ENCODE measurements at regions not wholly inside any gene's neighbourhood (a gene's known extent, or its start where the extent isn't known, plus 50 kb on each side); places are given as distances from the start of the nearest gene placed in this dataset.
A peak's percentile ranks its signal among the peaks of the same experiment; 100 is the strongest.
"Not testable (repeated sequence)": the region's sequence is repeated elsewhere in the genome, so short reads cannot be mapped to it uniquely, and the experiment has no call there.

DNA sequence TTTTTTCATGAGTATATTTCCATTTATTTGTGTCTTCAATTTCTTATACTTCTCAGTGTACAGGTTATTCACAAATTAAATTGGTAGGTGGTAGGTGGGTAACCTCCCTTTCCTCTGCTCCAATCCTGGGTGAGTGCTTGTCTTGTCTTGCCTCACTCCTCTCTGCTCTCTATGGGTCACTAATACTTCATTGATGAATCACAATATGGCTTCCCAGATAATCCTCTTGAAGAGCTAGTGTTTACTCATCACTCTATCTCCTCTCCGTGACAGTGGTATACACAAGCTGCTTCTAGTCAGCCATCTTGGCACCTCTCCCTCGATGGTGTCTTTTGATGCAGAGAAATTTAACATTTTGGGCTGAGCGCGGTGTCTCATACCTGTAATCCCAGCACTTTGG lies 331.8 kb upstream of the NMUR2 start:
- Histone ChIP-seq H3K4me1 (no peaks in the 10 kb centered on the region), H3K36me3 (no peaks in the 10 kb centered on the region), H3K9me3 (peaks cover 0 to 3% (median under 1%) of the 10 kb centered on the region in 4 donors), H3K27ac (no peak overlapping the region), H3K27me3 (no peaks in the 10 kb centered on the region), H3K4me3 (no peak overlapping the region)
- DNase-seq, result no peak
- intact Hi-C loops (cut with DNase I), result no loop called here
- WGBS, 2 donors, result 81 to 88% methylated on average over 4 of the region's 4 CpGs
- TF ChIP-seq EP300 (IDR thresholded peaks at IDR 0.05) (no peak), POLR2A (IDR thresholded peaks at IDR 0.05) (no peak), CTCF (IDR thresholded peaks at IDR 0.05) (no peak), POLR2AphosphoS5 (IDR thresholded peaks at IDR 0.05) (no peak)

GRCh38 chr5:152739916-152740315 lies 334.8 kb upstream of the NMUR2 start:
- TF ChIP-seq EP300 (IDR thresholded peaks at IDR 0.05) (no peak), CTCF (IDR thresholded peaks at IDR 0.05) (no peak), POLR2AphosphoS5 (IDR thresholded peaks at IDR 0.05) (no peak), POLR2A (IDR thresholded peaks at IDR 0.05) (no peak)
- H3K4me1 ChIP-seq, result no peaks in the 10 kb centered on the region
- H3K36me3 ChIP-seq, result no peaks in the 10 kb centered on the region
- H3K27ac ChIP-seq, result no peak overlapping the region
- intact Hi-C loops (cut with DNase I), result no loop called here
- no peaks in the 10 kb centered on the region for H3K27me3 ChIP-seq
- peaks cover 0 to 3% (median under 1%) of the 10 kb centered on the region in 4 donors for H3K9me3 ChIP-seq
- no peak for DNase-seq
- H3K4me3 ChIP-seq, result no peak overlapping the region

- DNase-seq, result peak; percentile 50
- H3K9me3 ChIP-seq; intact Hi-C loops (cut with DNase I); H3K36me3 ChIP-seq; H3K4me1 ChIP-seq; H3K4me3 ChIP-seq; H3K27ac ChIP-seq; H3K27me3 ChIP-seq: not testable (repeated sequence)
- WGBS, 2 donors, result 74 to 82% methylated on average over 10 of the region's 10 CpGs
These were observed 336.0 kb upstream of the NMUR2 start for GRCh38 chr5:152741126-152741525.

GRCh38 chr5:152787709-152788217 lies 382.7 kb upstream of the NMUR2 start:
- H3K4me1 ChIP-seq; H3K27ac ChIP-seq; H3K4me3 ChIP-seq; intact Hi-C loops (cut with DNase I); H3K27me3 ChIP-seq; H3K36me3 ChIP-seq; H3K9me3 ChIP-seq; DNase-seq: not testable (repeated sequence)
- 57 to 62% methylated on average over 6 of the region's 6 CpGs for WGBS, 2 donors

- no peak for DNase-seq
- Histone ChIP-seq H3K27me3 (no peaks in the 10 kb centered on the region), H3K27ac (no peak overlapping the region), H3K4me1 (no peaks in the 10 kb centered on the region), H3K4me3 (no peak overlapping the region), H3K9me3 (no peaks in the 10 kb centered on the region), H3K36me3 (no peaks in the 10 kb centered on the region)
- TF ChIP-seq POLR2A (IDR thresholded peaks at IDR 0.05), result no peak
- TF ChIP-seq CTCF (IDR thresholded peaks at IDR 0.05), result no peak
- no peak for TF ChIP-seq POLR2AphosphoS5 (IDR thresholded peaks at IDR 0.05)
- no peak for TF ChIP-seq EP300 (IDR thresholded peaks at IDR 0.05)
- intact Hi-C loops (cut with DNase I), result no loop called here
- WGBS, 2 donors, result 68 to 76% methylated on average over 2 of the region's 2 CpGs
These were observed 396.8 kb upstream of the NMUR2 start for GRCh38 chr5:152801886-152802285.

- TF ChIP-seq POLR2A (IDR thresholded peaks at IDR 0.05) (no peak), CTCF (IDR thresholded peaks at IDR 0.05) (no peak)
- intact Hi-C loops (cut with DNase I), result no loop called here
- 64 to 69% methylated on average over 3 of the region's 3 CpGs for WGBS, 2 donors
These were observed 399.1 kb upstream of the NMUR2 start for GRCh38 chr5:152804179-152804578.

More at GRCh38 chr5:152804179-152804578, 399.1 kb upstream of the NMUR2 start:
- Histone ChIP-seq H3K9me3 (no peaks in the 10 kb centered on the region), H3K4me1 (no peaks in the 10 kb centered on the region), H3K27me3 (no peaks in the 10 kb centered on the region), H3K27ac (no peak overlapping the region), H3K36me3 (no peaks in the 10 kb centered on the region), H3K4me3 (no peak overlapping the region)
- no peak for DNase-seq

Measured in sigmoid colon (tissue), 6 donors.